HFF-Myc (cell line): ENCODE measurements at regions not wholly inside any gene's neighbourhood (a gene's known extent, or its start where the extent isn't known, plus 50 kb on each side); places are given as distances from the start of the nearest gene placed in this dataset.

ENCODE experiments used
- DNase-seq: peaks from one replicate; pipeline ENCODE4 v3.0.0-alpha.2; 2011; ENCODE audit warnings: low read depth; ENCODE audit errors: extremely low read depth
- H3K4me3 ChIP-seq: replicated peaks from 2 replicates; pipeline ENCODE4 v1.5.1; 2011; ENCODE audit warnings: low read depth, mild to moderate bottlenecking, control low read depth, low read length
- TF ChIP-seq, protein P1 (sequence below): IDR thresholded peaks from 2 replicates; pipeline ENCODE4 v1.5.1; 2012; ENCODE audit warnings: mild to moderate bottlenecking, low read depth, low read length, control low read depth; ENCODE audit errors: missing control alignments

DNA sequence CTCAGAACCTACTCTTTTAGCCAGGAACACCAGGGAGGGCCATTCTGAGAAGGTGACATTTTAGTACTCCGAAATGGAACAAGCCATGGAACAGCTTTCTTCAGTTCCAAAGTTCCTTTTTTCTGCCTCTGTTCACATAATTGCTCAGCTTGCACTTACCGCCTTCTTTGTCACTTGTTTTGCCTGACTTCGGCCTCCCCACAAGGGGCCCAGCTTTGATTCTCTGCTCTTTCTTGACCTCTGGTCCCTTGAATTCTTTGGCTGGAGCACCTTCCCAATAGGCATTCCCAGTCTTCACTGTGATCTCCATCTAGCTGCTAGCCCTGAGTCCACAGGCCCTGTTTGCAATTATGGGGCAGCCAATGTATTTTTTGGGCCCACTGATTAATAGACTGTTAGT lies 51.4 kb upstream of the SLC7A14 start:
- H3K4me3 ChIP-seq = no peak overlapping the region
- TF ChIP-seq, protein P1, sequence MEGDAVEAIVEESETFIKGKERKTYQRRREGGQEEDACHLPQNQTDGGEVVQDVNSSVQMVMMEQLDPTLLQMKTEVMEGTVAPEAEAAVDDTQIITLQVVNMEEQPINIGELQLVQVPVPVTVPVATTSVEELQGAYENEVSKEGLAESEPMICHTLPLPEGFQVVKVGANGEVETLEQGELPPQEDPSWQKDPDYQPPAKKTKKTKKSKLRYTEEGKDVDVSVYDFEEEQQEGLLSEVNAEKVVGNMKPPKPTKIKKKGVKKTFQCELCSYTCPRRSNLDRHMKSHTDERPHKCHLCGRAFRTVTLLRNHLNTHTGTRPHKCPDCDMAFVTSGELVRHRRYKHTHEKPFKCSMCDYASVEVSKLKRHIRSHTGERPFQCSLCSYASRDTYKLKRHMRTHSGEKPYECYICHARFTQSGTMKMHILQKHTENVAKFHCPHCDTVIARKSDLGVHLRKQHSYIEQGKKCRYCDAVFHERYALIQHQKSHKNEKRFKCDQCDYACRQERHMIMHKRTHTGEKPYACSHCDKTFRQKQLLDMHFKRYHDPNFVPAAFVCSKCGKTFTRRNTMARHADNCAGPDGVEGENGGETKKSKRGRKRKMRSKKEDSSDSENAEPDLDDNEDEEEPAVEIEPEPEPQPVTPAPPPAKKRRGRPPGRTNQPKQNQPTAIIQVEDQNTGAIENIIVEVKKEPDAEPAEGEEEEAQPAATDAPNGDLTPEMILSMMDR = no peak
- no peak for DNase-seq

DNA sequence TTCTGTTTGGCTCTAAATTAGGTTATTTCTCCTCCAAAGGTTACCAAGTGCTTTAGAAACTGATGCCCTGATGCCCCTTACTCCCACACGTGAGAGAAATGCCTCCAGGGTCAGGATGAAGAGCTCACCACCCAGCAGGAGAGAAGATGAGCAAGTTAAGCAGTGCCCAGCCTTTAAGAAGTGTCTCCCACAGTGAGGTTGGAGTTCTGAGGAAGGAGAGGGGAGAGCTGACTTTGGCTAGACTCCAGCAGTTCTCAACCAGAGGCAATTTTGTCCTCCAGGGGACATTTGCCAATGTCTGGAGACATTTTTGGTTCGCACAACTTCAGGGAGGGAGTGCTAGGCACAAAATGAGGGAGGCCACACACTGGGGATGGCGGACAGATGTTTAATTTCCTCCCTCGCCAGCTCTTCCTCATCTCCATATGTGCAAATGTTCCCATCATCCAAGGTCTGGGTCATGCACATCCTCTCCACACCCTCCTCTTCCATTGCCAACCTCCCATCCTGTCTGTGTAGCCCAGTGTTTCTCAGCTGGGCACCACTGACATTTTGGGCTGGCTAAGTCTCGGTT lies 50.6 kb upstream of the SLC7A14 start:
- no peak for DNase-seq
- H3K4me3 ChIP-seq = no peak overlapping the region
- TF ChIP-seq, protein P1 = no peak
